Left ventricle myocardium inferior (tissue), 1 donor: ENCODE measurements at regions not wholly inside any gene's neighbourhood (a gene's known extent, or its start where the extent isn't known, plus 50 kb on each side); places are given as distances from the start of the nearest gene placed in this dataset.

ENCODE experiments used
- DNase-seq: peaks from one replicate; pipeline ENCODE4 v3.0.0-alpha.2; 2020
- H3K27ac ChIP-seq: fragments of 200-600 bp; replicated peaks from 2 replicates; pipeline ENCODE4 v1.8.0; 2021
- H3K27me3 ChIP-seq: fragments of 200-600 bp; 2 replicates; pipeline ENCODE4 v1.8.0; 2021; ENCODE audit warnings: low read depth
- H3K36me3 ChIP-seq: fragments of 200-600 bp; 2 replicates; pipeline ENCODE4 v1.8.0; 2021
- H3K4me1 ChIP-seq: fragments of 200-600 bp; 2 replicates; pipeline ENCODE4 v1.8.0; 2021
- H3K4me3 ChIP-seq: fragments of 200-600 bp; 2 replicates; pipeline ENCODE4 v1.8.0; 2021; ENCODE audit warnings: mild to moderate bottlenecking, moderate library complexity
- H3K9me3 ChIP-seq: fragments of 200-600 bp; replicated peaks from 2 replicates; pipeline ENCODE4 v1.8.0; 2021
- CTCF ChIP-seq: fragments of 200-600 bp; IDR thresholded peaks from 2 replicates; pipeline ENCODE4 v1.8.0; 2021; ENCODE audit warnings: antibody characterized with exemption, mild to moderate bottlenecking, borderline replicate concordance
- intact Hi-C: fragments of 100-400 bp; cut with micrococcal nuclease; formaldehyde crosslinking; loops from one replicate; pipeline ENCODE4 v1.11.0; 2022
- donor health status: DM: no; HTN: yes; CAD: no; lungs with severe emphysema.

GRCh38 chr1:94738371-94738770 is 81.8 kb upstream of the SLC44A3 start:
- intact Hi-C loops, result no loop called here
- Histone ChIP-seq H3K4me1 (peaks cover 26% of the 10 kb centered on the region), H3K36me3 (no peaks in the 10 kb centered on the region), H3K9me3 (no peaks in the 10 kb centered on the region), H3K27ac (no peak overlapping the region), H3K4me3 (no peak overlapping the region), H3K27me3 (no peaks in the 10 kb centered on the region)
- no peak for TF ChIP-seq CTCF
- no peak for DNase-seq

GRCh38 chr1:94737124-94737998 is 82.8 kb upstream of the SLC44A3 start:
- H3K27ac ChIP-seq, result no peak overlapping the region
- TF ChIP-seq CTCF, result no peak
- no peaks in the 10 kb centered on the region for H3K9me3 ChIP-seq
- DNase-seq, result no peak
- H3K4me3 ChIP-seq, result no peak overlapping the region
- H3K36me3 ChIP-seq, result no peaks in the 10 kb centered on the region
- H3K4me1 ChIP-seq, result peaks cover 26% of the 10 kb centered on the region
- intact Hi-C loops, result no loop called here
- H3K27me3 ChIP-seq, result no peaks in the 10 kb centered on the region

- H3K27me3 ChIP-seq, result no peaks in the 10 kb centered on the region
- intact Hi-C loops, result no loop called here
Observed at GRCh38 chr1:94736549-94736948, 83.6 kb upstream of the SLC44A3 start.

GRCh38 chr1:94736073-94736472 is 84.1 kb upstream of the SLC44A3 start:
- no peaks in the 10 kb centered on the region for H3K9me3 ChIP-seq
- DNase-seq, result no peak
- TF ChIP-seq CTCF, result no peak
- peaks cover 26% of the 10 kb centered on the region for H3K4me1 ChIP-seq
- H3K27ac ChIP-seq, result no peak overlapping the region
- intact Hi-C loops, result no loop called here
- no peaks in the 10 kb centered on the region for H3K36me3 ChIP-seq
- no peaks in the 10 kb centered on the region for H3K27me3 ChIP-seq
- H3K4me3 ChIP-seq, result no peak overlapping the region

More at GRCh38 chr1:94736549-94736948, 83.6 kb upstream of the SLC44A3 start:
- no peak for TF ChIP-seq CTCF
- DNase-seq, result no peak
- H3K4me1 ChIP-seq, result peaks cover 26% of the 10 kb centered on the region
- no peak overlapping the region for H3K4me3 ChIP-seq
- no peaks in the 10 kb centered on the region for H3K9me3 ChIP-seq
- no peaks in the 10 kb centered on the region for H3K36me3 ChIP-seq
- H3K27ac ChIP-seq, result no peak overlapping the region

- H3K27me3 ChIP-seq, result no peaks in the 10 kb centered on the region
- no peak for TF ChIP-seq CTCF
- H3K9me3 ChIP-seq, result no peaks in the 10 kb centered on the region
- peak overlapping the region; percentile 18 for H3K4me3 ChIP-seq
- intact Hi-C loops, result no loop called here
- H3K4me1 ChIP-seq, result peaks cover 26% of the 10 kb centered on the region
- no peaks in the 10 kb centered on the region for H3K36me3 ChIP-seq
- peak overlapping the region; percentile 27 for H3K27ac ChIP-seq
- peak; percentile 41 for DNase-seq
Observed at GRCh38 chr1:94734963-94735901, 84.9 kb upstream of the SLC44A3 start.
